Forelimb muscle (tissue), 1 donor: ENCODE measurements at regions not wholly inside any gene's neighbourhood (a gene's known extent, or its start where the extent isn't known, plus 50 kb on each side); places are given as distances from the start of the nearest gene placed in this dataset.
A peak's percentile ranks its signal among the peaks of the same experiment; 100 is the strongest.

ENCODE experiments used
- DNase-seq: peaks from one replicate; pipeline ENCODE4 v3.0.0-alpha.2; 2013; ENCODE audit warnings: low read depth

- DNase-seq, result no peak
Measured at GRCh38 chr2:195410074-195410671, 246.9 kb upstream of the SLC39A10 start.

- no peak for DNase-seq
Measured at GRCh38 chr2:195408811-195409210, 248.2 kb upstream of the SLC39A10 start.

- no peak for DNase-seq
Measured at GRCh38 chr2:195408196-195408595, 248.8 kb upstream of the SLC39A10 start.

- no peak for DNase-seq
Measured at GRCh38 chr2:195407783-195408182, 249.2 kb upstream of the SLC39A10 start.

- no peak for DNase-seq
Measured at GRCh38 chr2:195406886-195407603, 250.0 kb upstream of the SLC39A10 start.

GRCh38 chr2:195404651-195405050 lies 252.4 kb upstream of the SLC39A10 start:
- no peak for DNase-seq

GRCh38 chr2:195396479-195396878 lies 260.5 kb upstream of the SLC39A10 start:
- DNase-seq, result no peak

GRCh38 chr2:195395362-195395761 lies 261.7 kb upstream of the SLC39A10 start:
- no peak for DNase-seq

GRCh38 chr2:195392446-195393336 lies 264.3 kb upstream of the SLC39A10 start:
- DNase-seq, result no peak

- no peak for DNase-seq
Measured at GRCh38 chr2:195390686-195391321, 266.2 kb upstream of the SLC39A10 start.

- DNase-seq, result no peak
Measured at GRCh38 chr2:195388028-195388427, 269.0 kb upstream of the SLC39A10 start.

GRCh38 chr2:195382186-195382585 lies 274.8 kb upstream of the SLC39A10 start:
- DNase-seq, result no peak

GRCh38 chr2:195370167-195370943 lies 286.7 kb upstream of the SLC39A10 start:
- DNase-seq, result no peak

- DNase-seq, result no peak
Measured at GRCh38 chr2:195369218-195369587, 287.8 kb upstream of the SLC39A10 start.

- peak; percentile 45 for DNase-seq
Measured at GRCh38 chr2:195368249-195369217, 288.5 kb upstream of the SLC39A10 start.

- DNase-seq, result no peak
Measured at GRCh38 chr2:195367809-195368208, 289.2 kb upstream of the SLC39A10 start.

- no peak for DNase-seq
Measured at GRCh38 chr2:195364015-195364965, 292.7 kb upstream of the SLC39A10 start.

- no peak for DNase-seq
Measured at GRCh38 chr2:195363496-195363895, 293.5 kb upstream of the SLC39A10 start.

GRCh38 chr2:195360242-195360641 lies 296.8 kb upstream of the SLC39A10 start:
- no peak for DNase-seq
